NCI-H226 (cell line): ENCODE measurements at regions not wholly inside any gene's neighbourhood (a gene's known extent, or its start where the extent isn't known, plus 50 kb on each side); places are given as distances from the start of the nearest gene placed in this dataset.
"Not testable (repeated sequence)": the region's sequence is repeated elsewhere in the genome, so short reads cannot be mapped to it uniquely, and the experiment has no call there.

Experiments
- DNase-seq: peaks from one replicate; pipeline ENCODE4 v3.0.0-alpha.2; 2015

- DNase-seq: no peak
These were observed 81.4 kb downstream of the ALOX5AP start for GRCh38 chr13:30816736-30817135.

GRCh38 chr13:30818323-30818960, 83.1 kb downstream of the ALOX5AP start:
- peak; percentile 95 for DNase-seq

GRCh38 chr13:30819136-30819888, 84.0 kb downstream of the ALOX5AP start:
- no peak for DNase-seq

DNA sequence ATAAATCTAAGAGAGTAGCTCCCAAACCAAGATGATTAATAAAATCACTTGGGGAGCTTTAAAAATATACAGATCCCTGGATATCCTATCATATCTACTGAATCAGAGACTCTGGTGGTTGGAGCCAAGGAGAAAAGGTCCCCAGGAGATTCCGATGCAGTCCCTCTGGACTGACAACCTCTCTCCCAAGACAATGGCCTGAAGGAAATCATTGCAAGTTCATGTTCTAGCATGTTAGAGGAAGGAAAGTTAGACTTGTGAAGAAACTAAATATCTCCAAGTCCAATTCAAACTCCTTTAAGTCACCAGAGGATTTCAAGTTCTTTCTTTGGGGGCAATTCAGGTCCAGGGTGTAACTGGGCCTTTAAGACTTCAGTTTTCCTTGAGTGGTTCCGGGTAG, 84.7 kb upstream of the MEDAG start:
- no peak for DNase-seq

DNA sequence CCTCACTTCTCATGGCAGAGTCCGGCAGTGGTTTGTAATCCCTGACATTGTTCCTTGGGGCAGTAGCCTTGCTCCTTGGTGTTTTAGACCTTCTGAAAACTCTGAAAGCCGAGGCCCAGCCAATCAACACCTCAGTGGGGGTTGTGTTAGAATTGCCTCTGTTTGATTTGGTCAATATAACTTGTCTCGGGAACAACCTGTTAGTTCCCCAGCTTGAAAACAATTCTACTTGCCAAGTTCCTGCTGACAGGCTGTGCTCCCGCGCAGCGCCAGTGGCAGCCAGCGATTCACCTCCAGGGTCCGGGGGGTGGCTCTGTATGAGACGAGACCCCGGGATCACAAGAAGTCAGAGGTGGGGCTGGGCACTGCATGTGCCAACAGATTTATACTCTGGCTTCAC, 81.4 kb upstream of the MEDAG start:
- DNase-seq: no peak

DNA sequence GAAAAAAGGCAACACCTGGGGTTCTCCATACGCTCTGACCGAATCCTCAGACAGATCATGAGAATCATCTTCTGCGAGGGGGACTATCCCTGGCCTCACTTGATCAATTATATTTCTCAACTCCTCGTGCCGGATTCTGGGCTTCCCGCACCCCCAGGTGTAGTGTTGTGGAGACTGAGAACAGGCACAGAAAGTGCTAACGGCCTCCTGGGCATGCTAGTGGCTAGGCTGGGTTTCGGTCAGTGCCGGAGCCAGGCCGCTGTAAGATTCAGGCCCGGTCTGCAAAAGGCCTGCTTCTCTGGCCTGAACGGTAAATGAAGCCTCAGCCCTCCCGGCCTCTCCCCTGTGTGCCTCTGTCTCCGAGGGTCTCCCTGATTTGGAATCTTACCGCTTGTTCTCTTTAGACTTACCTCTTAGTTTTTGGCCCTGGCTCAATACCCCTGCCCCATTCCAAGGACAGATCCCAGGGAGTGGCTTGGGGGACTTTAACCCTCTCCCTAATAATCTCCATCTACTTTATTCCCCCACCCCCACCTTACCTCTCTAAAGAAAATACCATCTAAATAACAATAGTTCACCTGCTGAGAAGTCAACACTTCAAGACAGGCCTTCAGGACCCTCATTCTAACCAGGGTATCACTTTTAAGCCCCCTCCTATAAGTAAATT, 79.0 kb upstream of the MEDAG start:
- no peak for DNase-seq

GRCh38 chr13:30827578-30827925, 78.5 kb upstream of the MEDAG start:
- DNase-seq: no peak

- DNase-seq: peak; percentile 79
These were observed 76.8 kb upstream of the MEDAG start for GRCh38 chr13:30829145-30829832.

GRCh38 chr13:30829833-30830637, 76.0 kb upstream of the MEDAG start:
- DNase-seq: no peak

- DNase-seq: no peak
These were observed 75.5 kb upstream of the MEDAG start for GRCh38 chr13:30830638-30830965.

- no peak for DNase-seq
These were observed 74.6 kb upstream of the MEDAG start for GRCh38 chr13:30831515-30831914.

GRCh38 chr13:30832377-30832776, 73.7 kb upstream of the MEDAG start:
- DNase-seq: no peak

DNA sequence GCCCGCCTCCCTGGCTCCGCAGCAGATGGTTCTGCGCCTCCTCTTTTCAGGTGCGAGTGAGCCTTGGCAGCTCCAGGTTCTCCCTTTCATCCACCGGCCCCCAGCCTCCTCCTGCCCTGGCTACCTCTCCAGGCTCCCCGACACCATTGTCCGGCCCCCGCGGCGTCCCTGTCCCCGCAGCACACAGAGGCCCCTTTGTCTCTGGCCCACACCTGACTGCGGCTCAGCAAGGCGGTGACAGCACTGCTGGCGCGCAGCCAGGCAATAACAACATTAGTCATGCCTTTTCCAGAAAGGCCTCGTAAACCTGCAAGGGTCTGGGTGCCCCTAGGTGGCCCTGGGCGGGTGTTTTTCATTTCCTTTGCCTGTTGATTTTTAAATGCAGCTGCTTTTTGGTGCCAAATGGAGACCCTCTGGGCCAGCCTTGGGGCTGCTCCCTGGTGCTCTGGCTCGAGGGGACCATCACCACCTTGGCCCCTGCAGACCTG, 73.2 kb upstream of the MEDAG start:
- DNase-seq: no peak

DNA sequence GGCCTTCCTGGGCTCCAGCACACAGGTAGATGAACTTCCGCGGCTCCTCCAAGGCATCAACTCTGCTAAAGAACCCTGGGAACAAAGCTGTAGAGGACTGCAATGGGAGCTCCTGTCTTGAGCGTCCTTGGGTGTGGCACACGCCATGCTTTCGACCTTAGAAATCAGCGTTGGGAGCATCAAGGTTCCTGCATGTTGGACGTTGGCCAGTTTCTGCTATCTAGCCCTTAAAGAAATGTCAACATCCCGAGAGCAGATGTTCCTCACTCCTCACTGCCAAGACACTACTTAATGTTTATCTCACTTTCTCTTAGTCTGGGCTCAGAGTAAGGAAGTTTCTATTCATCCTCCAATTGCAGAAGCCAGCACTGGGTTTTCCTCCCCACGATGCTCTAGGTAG, 70.6 kb upstream of the MEDAG start:
- no peak for DNase-seq

DNA sequence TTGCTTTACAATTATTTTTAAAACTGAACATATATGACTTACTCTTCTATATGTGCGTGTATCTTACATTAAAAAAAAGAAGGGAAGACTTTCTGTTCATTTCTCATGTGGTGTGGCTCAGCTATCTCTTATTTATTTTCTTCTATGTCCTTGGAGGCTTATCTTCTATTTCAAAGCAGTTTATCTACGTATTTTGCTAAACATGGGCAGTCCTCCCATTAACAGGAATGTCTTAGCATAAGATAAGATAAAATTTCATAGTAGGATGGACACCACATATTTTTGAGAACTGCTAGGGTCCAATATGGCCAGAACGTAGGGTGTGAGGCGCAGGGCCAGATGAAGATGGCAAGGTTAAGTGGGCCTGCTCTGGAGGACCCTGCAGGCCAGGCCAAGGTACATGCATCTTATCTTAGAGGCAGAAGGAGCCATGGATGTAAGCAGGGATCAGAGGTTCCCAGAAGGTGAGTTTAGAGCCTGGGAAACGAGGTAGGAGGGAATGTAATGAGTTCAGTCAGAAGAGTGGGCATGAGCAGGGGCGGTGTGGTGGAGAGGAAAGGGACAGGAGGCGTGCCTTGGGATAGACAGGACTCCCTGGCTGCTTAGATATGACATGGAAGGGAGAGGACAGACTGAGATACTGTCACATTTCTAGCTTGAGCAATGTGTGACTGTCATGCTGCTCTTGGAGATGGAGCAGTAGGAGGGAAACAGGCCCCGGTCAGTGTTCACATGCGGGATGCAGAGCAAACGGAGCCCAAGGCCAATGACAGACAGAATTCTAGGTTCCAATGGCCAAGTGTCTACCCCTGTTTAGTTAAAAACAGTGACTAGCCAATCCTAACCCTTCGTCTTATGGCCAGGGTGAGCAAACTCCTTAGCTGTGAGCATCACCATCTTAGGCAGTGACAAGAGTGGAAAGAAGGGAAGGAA, 68.6 kb upstream of the MEDAG start:
- no peak for DNase-seq

DNA sequence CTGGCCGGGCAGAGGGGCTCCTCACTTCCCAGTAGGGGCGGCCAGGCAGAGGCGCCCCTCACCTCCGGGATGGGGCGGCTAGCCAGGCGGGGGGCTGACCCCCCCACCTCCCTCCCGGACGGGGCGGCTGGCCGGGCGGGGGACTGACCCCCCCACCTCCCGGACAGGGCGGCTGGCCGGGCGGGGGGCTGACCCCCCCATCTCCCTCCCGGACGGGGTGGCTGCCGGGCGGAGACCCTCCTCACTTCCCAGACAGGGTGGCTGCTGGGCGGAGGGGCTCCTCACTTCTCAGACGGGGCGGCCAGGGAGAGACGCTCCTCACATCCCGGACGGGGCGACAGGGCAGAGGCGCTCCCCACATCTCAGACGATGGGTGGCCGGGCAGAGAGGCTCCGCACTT, 66.4 kb upstream of the MEDAG start:
- DNase-seq: not testable (repeated sequence)

DNA sequence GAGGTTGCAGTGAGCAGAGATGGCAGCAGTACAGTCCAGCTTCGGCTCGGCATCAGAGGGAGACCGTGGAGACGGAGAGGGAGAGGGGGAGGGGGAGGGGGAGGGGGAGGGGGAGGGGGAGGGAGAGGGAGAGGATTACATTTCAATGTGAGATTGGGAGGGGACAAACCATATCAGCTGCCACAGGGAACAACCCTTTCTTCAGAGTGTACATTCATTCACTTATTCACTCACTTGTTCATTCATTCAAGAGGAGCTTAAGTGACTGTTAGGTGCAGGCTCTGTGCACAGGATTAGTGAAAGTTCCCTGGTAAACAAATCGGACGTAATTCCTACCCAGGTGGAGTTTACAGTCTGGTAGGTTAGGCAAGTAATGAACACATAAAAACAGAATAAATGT, 65.6 kb upstream of the MEDAG start:
- DNase-seq: no peak

GRCh38 chr13:30841154-30841553, 64.9 kb upstream of the MEDAG start:
- no peak for DNase-seq

DNA sequence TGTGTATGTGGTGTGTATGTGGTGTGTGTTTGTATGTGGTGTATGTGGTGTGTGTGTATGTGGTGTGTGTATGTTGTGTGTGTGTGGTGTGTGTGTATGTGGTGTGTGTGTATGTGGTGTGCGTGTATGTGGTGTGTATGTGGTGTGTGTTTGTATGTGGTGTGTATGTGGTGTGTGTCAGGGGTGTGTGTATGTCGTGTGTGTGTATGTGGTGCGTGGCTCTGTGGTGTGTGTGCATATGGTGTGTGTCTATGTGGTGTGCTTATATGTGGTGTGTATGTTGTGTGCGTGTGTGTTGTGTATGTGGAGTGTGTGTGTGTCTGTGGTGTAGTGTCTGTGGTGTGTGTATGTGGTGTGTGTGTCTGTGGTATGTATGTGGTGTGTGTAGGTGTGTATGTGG, 62.5 kb upstream of the MEDAG start:
- no peak for DNase-seq

- no peak for DNase-seq
These were observed 61.3 kb upstream of the MEDAG start for GRCh38 chr13:30844548-30845296.
